ENCODE measurements at regions not wholly inside any gene's neighbourhood (a gene's known extent, or its start where the extent isn't known, plus 50 kb on each side); places are given as distances from the start of the nearest gene placed in this dataset.

- WGBS, 2 donors, result 88 to 89% methylated on average over 2 of the region's 2 CpGs
- DNase-seq (ENCODE audit: low spot score in 2 of 2), result no peak
- intact Hi-C loops (cut with DNase I; ENCODE audit: low total_unique reads), result no loop called here
- TF ChIP-seq CTCF (IDR thresholded peaks at IDR 0.05) (no peak), POLR2A (IDR thresholded peaks at IDR 0.05) (no peak)
- no peak overlapping the region for H3K4me3 ChIP-seq (ENCODE audit: low read depth, poor library complexity, severe bottlenecking)
These were observed 292.4 kb upstream of the TBX3 start for GRCh38 chr12:114976372-114976771.

DNA sequence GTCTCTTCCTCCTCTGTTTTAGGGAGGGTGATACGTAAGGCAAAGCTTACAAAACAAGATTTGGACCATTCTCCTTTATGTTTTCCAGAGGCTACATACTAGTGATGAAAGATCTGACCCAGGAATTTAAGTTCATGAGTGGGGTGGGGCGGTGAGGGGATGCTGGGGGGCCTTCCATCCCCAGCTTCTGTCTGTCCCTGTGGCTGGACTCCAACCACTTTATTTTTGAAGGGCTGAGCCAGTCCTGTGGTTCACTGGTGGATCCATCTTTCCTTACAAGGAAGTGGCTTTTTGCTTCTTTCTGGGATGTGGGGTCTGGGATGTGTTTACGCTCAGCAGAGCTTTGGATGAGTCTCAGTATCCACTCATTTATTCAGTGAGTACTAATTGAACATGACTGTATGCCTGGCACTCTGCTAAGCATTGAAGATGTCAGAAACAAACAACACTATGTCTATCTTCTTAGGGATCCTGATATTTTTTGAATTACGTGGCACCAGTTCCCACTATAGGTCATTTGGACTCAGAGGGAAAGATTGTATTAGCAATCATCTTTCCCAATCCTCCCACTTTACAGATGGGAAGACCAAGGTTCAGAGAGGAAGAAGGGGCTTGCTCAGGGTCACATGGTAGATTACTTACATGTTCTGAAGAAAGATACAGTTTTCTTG is 291.8 kb upstream of the TBX3 start:
- intact Hi-C loops (cut with DNase I; ENCODE audit: low total_unique reads), result no loop called here
- no peak for DNase-seq (ENCODE audit: low spot score in 2 of 2)
- H3K4me3 ChIP-seq (ENCODE audit: low read depth, poor library complexity, severe bottlenecking), result no peak overlapping the region
- no peak for TF ChIP-seq POLR2A (IDR thresholded peaks at IDR 0.05)
- no peak for TF ChIP-seq CTCF (IDR thresholded peaks at IDR 0.05)
- 50 to 54% methylated on average over 4 of the region's 4 CpGs for WGBS, 2 donors

DNA sequence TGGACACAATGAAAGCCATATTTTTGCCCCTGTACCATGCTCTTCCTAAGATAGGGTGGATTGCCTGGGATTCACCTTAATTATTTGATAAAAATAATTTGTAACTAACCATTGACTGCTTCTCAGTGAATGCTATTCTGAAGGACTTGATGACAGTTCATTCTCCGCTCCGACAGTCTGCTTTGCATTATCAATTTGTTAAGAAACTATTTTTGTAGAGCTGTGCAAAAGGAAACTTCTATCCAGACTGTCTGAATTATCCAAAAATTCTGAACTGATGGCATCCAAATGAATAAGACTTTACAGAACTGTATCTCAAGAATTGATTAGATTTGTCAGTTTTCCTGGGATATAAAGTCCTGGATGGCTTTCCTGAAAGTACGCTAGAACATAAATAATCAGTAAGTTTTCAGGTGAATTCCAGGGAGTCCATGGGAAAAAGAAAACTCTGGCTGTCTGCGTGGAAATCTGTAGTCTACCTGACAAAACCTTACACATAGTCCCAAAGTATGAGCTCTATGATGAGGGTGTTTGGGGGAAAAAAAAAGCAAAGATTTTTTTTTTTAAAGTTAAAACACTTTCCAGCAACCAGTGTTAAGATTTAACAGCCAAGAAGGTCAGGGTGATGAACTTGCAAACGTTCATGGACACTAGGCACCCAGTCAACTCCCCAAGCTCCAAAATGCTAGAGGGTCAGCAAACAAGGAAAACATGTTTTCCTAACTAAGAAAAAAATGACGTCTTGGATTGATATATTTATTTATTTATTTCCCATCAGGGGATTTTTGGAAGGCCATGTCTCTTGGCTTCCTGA is 291.1 kb upstream of the TBX3 start:
- TF ChIP-seq CTCF (IDR thresholded peaks at IDR 0.05) (no peak), POLR2A (IDR thresholded peaks at IDR 0.05) (no peak)
- no peak for DNase-seq (ENCODE audit: low spot score in 2 of 2)
- intact Hi-C loops (cut with DNase I; ENCODE audit: low total_unique reads), result no loop called here
- H3K4me3 ChIP-seq (ENCODE audit: low read depth, poor library complexity, severe bottlenecking), result no peak overlapping the region
- 46 to 55% methylated on average over 6 of the region's 6 CpGs for WGBS, 2 donors

- 61 to 66% methylated on average over 2 of the region's 2 CpGs for WGBS, 2 donors
- DNase-seq (ENCODE audit: low spot score in 2 of 2), result no peak
- intact Hi-C loops (cut with DNase I; ENCODE audit: low total_unique reads), result no loop called here
- TF ChIP-seq POLR2A (IDR thresholded peaks at IDR 0.05), result no peak
- TF ChIP-seq CTCF (IDR thresholded peaks at IDR 0.05), result no peak
- no peak overlapping the region for H3K4me3 ChIP-seq (ENCODE audit: low read depth, poor library complexity, severe bottlenecking)
These were observed 290.4 kb upstream of the TBX3 start for GRCh38 chr12:114974333-114974732.

- no peak for TF ChIP-seq POLR2A (IDR thresholded peaks at IDR 0.05)
- TF ChIP-seq CTCF (IDR thresholded peaks at IDR 0.05), result no peak
- no peak for DNase-seq (ENCODE audit: low spot score in 2 of 2)
- 74 to 88% methylated on average over 4 of the region's 4 CpGs for WGBS, 2 donors
- intact Hi-C loops (cut with DNase I; ENCODE audit: low total_unique reads), result no loop called here
- H3K4me3 ChIP-seq (ENCODE audit: low read depth, poor library complexity, severe bottlenecking), result no peak overlapping the region
These were observed 284.8 kb upstream of the TBX3 start for GRCh38 chr12:114968727-114969126.

All from lower leg skin (tissue), 4 donors.